MM.1S (cell line): ENCODE measurements at regions not wholly inside any gene's neighbourhood (a gene's known extent, or its start where the extent isn't known, plus 50 kb on each side); places are given as distances from the start of the nearest gene placed in this dataset.

Experiments used
- EZH2 ChIP-seq: fragments of 300-600 bp; sonication (generic); optimal IDR thresholded peaks from 2 replicates; pipeline ENCODE3; 2017; ENCODE audit warnings: low read depth, mild to moderate bottlenecking, antibody characterized with exemption, low read length, mixed read lengths
- EZH2phosphoT487 ChIP-seq: fragments of 300-600 bp; sonication (generic); IDR thresholded peaks from 2 replicates; pipeline ENCODE4 v1.6.1; 2018; ENCODE audit warnings: antibody characterized with exemption, low read length

DNA sequence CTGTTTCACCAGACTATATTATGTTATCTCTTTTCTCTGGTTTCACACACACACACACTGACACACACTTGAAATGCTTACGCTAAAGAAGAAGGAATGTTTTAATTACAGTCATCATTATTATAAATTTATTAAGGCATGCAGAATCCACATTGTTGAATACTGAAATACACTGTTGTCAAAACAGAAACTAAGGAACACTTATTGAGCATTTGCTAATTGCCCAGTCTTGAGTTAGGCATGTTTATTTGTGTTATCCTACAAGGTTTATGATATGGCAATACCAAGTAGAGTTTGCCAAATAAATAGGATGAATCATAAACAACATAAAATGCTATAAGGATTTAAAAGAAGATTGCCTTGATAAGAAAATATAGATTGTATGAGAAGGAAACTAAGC, 917.0 kb upstream of the PIK3C3 start:
- TF ChIP-seq EZH2 (no peak), EZH2phosphoT487 (no peak)
